A549 (cell line): ENCODE measurements at regions not wholly inside any gene's neighbourhood (a gene's known extent, or its start where the extent isn't known, plus 50 kb on each side); places are given as distances from the start of the nearest gene placed in this dataset.
"Not testable (repeated sequence)": the region's sequence is repeated elsewhere in the genome, so short reads cannot be mapped to it uniquely, and the experiment has no call there.

ENCODE experiments used
- HEYL ChIP-seq: fragments of 250-450 bp; sonication (Bioruptor Pico); IDR thresholded peaks from 2 replicates; pipeline ENCODE4 v1.8.0; 2021; ENCODE audit warnings: mild to moderate bottlenecking, moderate library complexity
- SREBF2 ChIP-seq: fragments of 450-650 bp; IDR thresholded peaks from 2 replicates; pipeline ENCODE4 v1.6.1; 2014; ENCODE audit warnings: mild to moderate bottlenecking, moderate library complexity
- TF ChIP-seq, protein P1 (sequence below): fragments of >200 bp; sonication (Bioruptor Twin); formaldehyde crosslinking; IDR thresholded peaks from 3 replicates; pipeline ENCODE4 v1.5.1; 2016
- TF ChIP-seq, protein P2 (sequence below): IDR thresholded peaks from 2 replicates; pipeline ENCODE4 v1.6.1; 2012

DNA sequence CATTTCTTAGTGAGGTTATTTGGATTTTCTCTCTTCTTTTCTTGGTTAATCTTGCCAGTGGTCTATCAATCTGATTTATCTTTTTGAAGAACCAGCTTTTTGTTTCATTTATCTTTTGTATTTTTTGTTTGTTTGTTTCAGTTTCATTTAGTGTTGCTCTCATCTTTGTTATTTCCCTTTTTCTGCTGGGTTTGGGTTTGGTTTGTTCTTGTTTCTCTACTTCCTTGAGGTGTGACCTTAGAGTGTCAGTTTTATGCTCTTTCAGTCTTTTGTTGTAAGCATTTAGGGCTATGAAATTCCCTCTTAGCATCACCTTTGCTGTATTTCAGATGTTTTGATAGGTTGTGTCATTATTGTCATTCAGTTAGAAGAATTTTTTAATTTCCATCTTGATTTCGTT lies 101.4 kb upstream of the EPB41L4A start:
- TF ChIP-seq HEYL, SREBF2: not testable (repeated sequence)
- TF ChIP-seq, protein P1, sequence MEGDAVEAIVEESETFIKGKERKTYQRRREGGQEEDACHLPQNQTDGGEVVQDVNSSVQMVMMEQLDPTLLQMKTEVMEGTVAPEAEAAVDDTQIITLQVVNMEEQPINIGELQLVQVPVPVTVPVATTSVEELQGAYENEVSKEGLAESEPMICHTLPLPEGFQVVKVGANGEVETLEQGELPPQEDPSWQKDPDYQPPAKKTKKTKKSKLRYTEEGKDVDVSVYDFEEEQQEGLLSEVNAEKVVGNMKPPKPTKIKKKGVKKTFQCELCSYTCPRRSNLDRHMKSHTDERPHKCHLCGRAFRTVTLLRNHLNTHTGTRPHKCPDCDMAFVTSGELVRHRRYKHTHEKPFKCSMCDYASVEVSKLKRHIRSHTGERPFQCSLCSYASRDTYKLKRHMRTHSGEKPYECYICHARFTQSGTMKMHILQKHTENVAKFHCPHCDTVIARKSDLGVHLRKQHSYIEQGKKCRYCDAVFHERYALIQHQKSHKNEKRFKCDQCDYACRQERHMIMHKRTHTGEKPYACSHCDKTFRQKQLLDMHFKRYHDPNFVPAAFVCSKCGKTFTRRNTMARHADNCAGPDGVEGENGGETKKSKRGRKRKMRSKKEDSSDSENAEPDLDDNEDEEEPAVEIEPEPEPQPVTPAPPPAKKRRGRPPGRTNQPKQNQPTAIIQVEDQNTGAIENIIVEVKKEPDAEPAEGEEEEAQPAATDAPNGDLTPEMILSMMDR = not testable (repeated sequence)
- TF ChIP-seq, protein P2, sequence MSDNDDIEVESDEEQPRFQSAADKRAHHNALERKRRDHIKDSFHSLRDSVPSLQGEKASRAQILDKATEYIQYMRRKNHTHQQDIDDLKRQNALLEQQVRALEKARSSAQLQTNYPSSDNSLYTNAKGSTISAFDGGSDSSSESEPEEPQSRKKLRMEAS = not testable (repeated sequence)
